Naive thymus-derived CD4-positive, alpha-beta T cell (primary cell): ENCODE measurements at regions not wholly inside any gene's neighbourhood (a gene's known extent, or its start where the extent isn't known, plus 50 kb on each side); places are given as distances from the start of the nearest gene placed in this dataset.

Source experiments
- ATAC-seq: fragments of 150-1000 bp; cut with Tn5 transposase; 2 replicates; pipeline ENCODE4 v1.10.0; 2021; ENCODE audit warnings: mild to moderate bottlenecking, moderate library complexity
- CTCF ChIA-PET: fragments of 350-600 bp; sonication (Branson Sonifier 250); formaldehyde crosslinking; loops from one replicate; lab custom pipeline; 2021; ENCODE audit warnings: antibody characterized with exemption; lab: Charles Lee
- POLR2A ChIA-PET: fragments of 350-600 bp; sonication (Branson Sonifier 250); formaldehyde crosslinking; loops from one replicate; lab custom pipeline; 2021; ENCODE audit warnings: antibody characterized with exemption, inconsistent platforms; lab: Charles Lee
- DNase-seq, 9 donors: peaks; one replicate each; pipeline versions ENCODE4 v3.0.0 to v3.0.0-alpha.2; 2020 to 2022; ENCODE audit warnings: mixed read lengths in 1 of 9
- H3K27ac ChIP-seq: one replicate; pipeline ENCODE4 v1.7.0; 2013; ENCODE audit warnings: mild to moderate bottlenecking, low read depth, low read length, moderate library complexity
- H3K27me3 ChIP-seq, 2 donors: one replicate each; pipeline ENCODE4 v1.7.0; 2013; ENCODE audit warnings: low read length in 2 of 2, mild to moderate bottlenecking in 2 of 2, moderate library complexity in 2 of 2; ENCODE audit not compliant: control insufficient read depth in 2 of 2, insufficient read depth in 2 of 2
- H3K36me3 ChIP-seq, 3 experiments: 1 replicate in 2 of 3; 2 replicates in 1 of 3; pipeline ENCODE4 v1.7.0; 2013; ENCODE audit warnings: low read length in 3 of 3, mild to moderate bottlenecking in 3 of 3, moderate library complexity in 1 of 3; ENCODE audit not compliant: insufficient read depth in 3 of 3, control insufficient read depth in 2 of 3
- H3K4me1 ChIP-seq, 2 donors: one replicate each; pipeline ENCODE4 v1.7.0; 2013; ENCODE audit warnings: low read length in 2 of 2, mild to moderate bottlenecking in 2 of 2, moderate library complexity in 1 of 2; ENCODE audit not compliant: control insufficient read depth in 2 of 2, insufficient read depth in 2 of 2
- H3K4me3 ChIP-seq: 2 replicates; pipeline ENCODE4 v1.7.0; 2013; ENCODE audit warnings: mild to moderate bottlenecking, low read length
- H3K9me3 ChIP-seq, 3 experiments: 1 replicate in 2 of 3; 2 replicates in 1 of 3; pipeline ENCODE4 v1.7.0; 2013; ENCODE audit warnings: low read length in 3 of 3; ENCODE audit not compliant: control insufficient read depth in 2 of 3
- H3K27ac Mint-ChIP-seq, 9 donors: one replicate each; pipeline ENCODE4 v1.8.0; 2020 to 2022; ENCODE audit warnings: mixed read lengths in 9 of 9, mild to moderate bottlenecking in 8 of 9, moderate library complexity in 5 of 9, inconsistent platforms in 2 of 9
- H3K27me3 Mint-ChIP-seq, 5 donors: one replicate each; pipeline ENCODE4 v1.8.0; 2021 to 2022; ENCODE audit warnings: mixed read lengths in 5 of 5, mild to moderate bottlenecking in 1 of 5
- H3K36me3 Mint-ChIP-seq, 5 donors: one replicate each; pipeline ENCODE4 v1.8.0; 2020 to 2022; ENCODE audit warnings: mixed read lengths in 5 of 5, mild to moderate bottlenecking in 3 of 5, inconsistent platforms in 1 of 5
- H3K4me1 Mint-ChIP-seq, 7 donors: one replicate each; pipeline ENCODE4 v1.8.0; 2020 to 2022; ENCODE audit warnings: mixed read lengths in 7 of 7, mild to moderate bottlenecking in 3 of 7, inconsistent platforms in 1 of 7
- H3K4me3 Mint-ChIP-seq, 10 donors: one replicate each; pipeline ENCODE4 v1.8.0; 2020 to 2022; ENCODE audit warnings: mild to moderate bottlenecking in 10 of 10, mixed read lengths in 10 of 10, moderate library complexity in 6 of 10, inconsistent platforms in 2 of 10
- H3K9me3 Mint-ChIP-seq, 11 donors: one replicate each; pipeline ENCODE4 v1.8.0; 2020 to 2022; ENCODE audit warnings: mixed read lengths in 11 of 11, mild to moderate bottlenecking in 4 of 11, inconsistent platforms in 1 of 11, moderate library complexity in 1 of 11
- intact Hi-C, 2 donors: fragments of 100-400 bp; cut with micrococcal nuclease; formaldehyde crosslinking; loops; one replicate each; pipeline ENCODE4 v1.15.1; 2023

DNA sequence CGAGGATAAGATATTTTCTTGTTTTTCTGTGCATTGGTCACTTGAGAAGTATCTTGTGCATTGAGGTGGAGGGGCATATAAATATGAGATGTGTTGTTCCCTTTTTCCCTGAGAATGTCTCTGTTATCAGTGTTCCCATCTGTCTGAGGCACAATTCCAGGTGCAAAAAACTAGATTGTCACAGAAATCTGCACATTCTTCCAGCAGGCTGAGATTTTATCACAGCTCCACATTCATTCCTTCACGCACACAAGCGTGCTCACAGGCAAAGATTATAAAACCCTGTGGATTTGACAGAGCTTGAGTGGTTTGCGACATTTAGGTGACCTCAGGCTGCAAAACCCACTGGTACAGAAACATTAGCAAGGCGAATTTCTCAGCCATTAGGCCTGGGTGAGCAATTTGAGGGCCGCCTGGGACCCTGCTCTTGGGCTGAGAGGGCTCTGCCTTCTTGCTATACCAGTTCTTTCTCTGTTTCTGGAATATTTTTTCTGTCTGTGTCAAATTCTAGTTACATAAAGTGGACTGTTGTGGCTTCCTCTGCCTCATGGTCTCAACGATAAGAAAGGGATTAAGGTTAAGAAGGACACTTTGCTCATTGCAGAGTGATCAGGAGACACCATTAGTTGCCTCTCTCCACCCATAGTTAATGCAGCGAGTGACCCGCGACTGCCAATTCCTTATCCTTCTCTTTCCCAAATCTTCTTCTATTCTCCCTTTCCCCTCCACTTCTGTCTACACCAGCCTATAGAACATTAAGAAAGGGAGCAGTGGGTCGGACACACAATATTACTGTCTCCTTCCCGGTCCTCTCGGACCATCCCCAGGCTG is 86.7 kb upstream of the C1QTNF7 start:
- H3K4me3 ChIP-seq: no peak overlapping the region
- no peak overlapping the region for H3K27ac ChIP-seq
- ATAC-seq: no peak
- no peaks in the 10 kb centered on the region for H3K27me3 ChIP-seq
- no peaks in the 10 kb centered on the region for H3K9me3 ChIP-seq
- Mint-ChIP-seq H3K27ac (no peak overlapping the region), H3K27me3 (peaks cover 0 to 6% (median 0%) of the 10 kb centered on the region in 5 donors), H3K4me1 (peaks cover 0 to 2% (median 0%) of the 10 kb centered on the region in 7 donors), H3K36me3 (peaks cover 0 to 4% (median 0%) of the 10 kb centered on the region in 5 donors), H3K4me3 (no peak overlapping the region), H3K9me3 (peaks cover 0 to 7% (median 0%) of the 10 kb centered on the region in 11 donors)
- ChIA-PET CTCF (no interaction called here), POLR2A (no interaction called here)
- DNase-seq: no peak
- H3K4me1 ChIP-seq: no peaks in the 10 kb centered on the region
- intact Hi-C loops: no loop called here
- no peaks in the 10 kb centered on the region for H3K36me3 ChIP-seq

DNA sequence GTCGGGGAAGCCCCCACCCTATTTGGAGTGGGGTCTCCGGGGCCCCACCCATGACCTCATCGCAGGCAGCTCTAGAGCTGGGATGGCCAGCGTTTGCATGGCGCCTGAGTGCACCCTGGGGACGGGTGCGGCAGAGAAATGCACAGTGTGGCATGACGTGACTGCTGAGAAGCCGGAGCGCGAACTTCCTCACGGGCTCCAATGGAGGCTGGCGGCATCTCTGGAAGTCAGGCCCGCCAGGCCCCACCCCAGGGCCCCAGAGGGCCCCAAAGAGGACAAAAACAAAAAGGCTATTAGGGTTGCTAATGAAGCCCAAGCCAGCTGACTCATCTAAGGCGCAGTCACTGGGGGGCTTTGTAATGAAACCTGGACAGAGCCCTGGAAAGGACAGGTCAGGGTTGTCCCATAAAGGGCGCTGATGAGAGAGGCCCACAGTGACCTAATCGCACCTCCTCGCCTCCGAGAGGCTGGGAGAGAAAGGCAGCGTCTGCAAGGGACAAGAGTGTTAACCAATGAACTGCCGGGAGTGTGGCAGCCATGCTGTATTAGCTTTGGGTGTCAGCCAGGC is 86.0 kb upstream of the C1QTNF7 start:
- Histone ChIP-seq H3K4me3 (no peak overlapping the region), H3K27me3 (no peaks in the 10 kb centered on the region), H3K36me3 (no peaks in the 10 kb centered on the region), H3K27ac (no peak overlapping the region), H3K4me1 (no peaks in the 10 kb centered on the region), H3K9me3 (no peaks in the 10 kb centered on the region)
- ChIA-PET CTCF (no interaction called here), POLR2A (no interaction called here)
- DNase-seq: no peak
- Mint-ChIP-seq H3K27ac (no peak overlapping the region), H3K27me3 (peaks cover 0 to 6% (median 0%) of the 10 kb centered on the region in 5 donors), H3K4me3 (no peak overlapping the region), H3K4me1 (peaks cover 0 to 2% (median 0%) of the 10 kb centered on the region in 7 donors), H3K36me3 (peaks cover 0 to 3% (median 3%) of the 10 kb centered on the region in 5 donors), H3K9me3 (peaks cover 0 to 11% (median 0%) of the 10 kb centered on the region in 11 donors)
- intact Hi-C loops: no loop called here
- ATAC-seq: no peak

DNA sequence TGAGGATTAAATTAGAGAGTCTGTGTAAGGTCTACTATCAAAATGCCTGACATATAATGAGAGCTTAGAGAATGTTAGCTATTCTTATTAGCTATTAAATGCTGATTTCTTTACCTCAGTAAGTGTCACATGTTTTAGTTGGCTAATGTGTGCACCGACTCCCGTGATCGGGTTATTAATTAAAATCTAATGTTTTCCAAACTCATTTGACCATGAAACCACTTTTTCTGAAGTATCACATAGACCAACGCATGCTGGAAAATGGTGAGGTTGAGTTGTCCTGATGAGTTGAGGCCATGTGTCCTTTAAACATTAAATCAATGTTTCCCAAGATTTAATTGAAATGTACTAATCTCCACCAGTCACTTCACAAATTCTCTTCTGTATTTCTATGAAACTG is 84.8 kb upstream of the C1QTNF7 start:
- ChIA-PET POLR2A (no interaction called here), CTCF (no interaction called here)
- H3K27me3 ChIP-seq: no peaks in the 10 kb centered on the region
- no peaks in the 10 kb centered on the region for H3K9me3 ChIP-seq
- Mint-ChIP-seq H3K4me3 (no peak overlapping the region), H3K9me3 (peaks cover 0 to 5% (median 0%) of the 10 kb centered on the region in 11 donors), H3K4me1 (peaks cover 0 to 1% (median 0%) of the 10 kb centered on the region in 7 donors), H3K36me3 (peaks cover 0 to 3% (median 0%) of the 10 kb centered on the region in 5 donors), H3K27ac (no peak overlapping the region), H3K27me3 (peaks cover 0 to 6% (median 0%) of the 10 kb centered on the region in 5 donors)
- no peak overlapping the region for H3K4me3 ChIP-seq
- H3K36me3 ChIP-seq: no peaks in the 10 kb centered on the region
- ATAC-seq (no peak), DNase-seq (no peak)
- no peak overlapping the region for H3K27ac ChIP-seq
- H3K4me1 ChIP-seq: no peaks in the 10 kb centered on the region
- intact Hi-C loops: no loop called here

DNA sequence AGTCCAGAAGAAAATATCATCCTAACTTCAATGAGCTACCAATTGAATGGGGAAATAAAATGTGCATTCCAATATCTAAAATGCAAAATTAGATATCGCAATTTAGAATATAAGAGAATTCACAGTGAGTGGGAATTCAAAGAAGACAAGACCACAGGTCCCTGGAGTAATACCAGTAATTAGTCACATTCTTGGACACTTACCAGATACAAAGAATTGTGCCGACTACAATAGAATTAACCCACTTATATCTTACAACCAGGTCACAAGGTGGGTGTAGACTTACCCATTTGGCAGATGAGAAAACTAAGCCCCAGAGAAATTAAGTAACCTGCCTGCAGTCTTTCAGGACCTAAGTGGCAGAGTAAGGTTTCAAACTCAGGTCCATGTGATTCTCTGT is 84.3 kb upstream of the C1QTNF7 start:
- no peak for DNase-seq
- Histone ChIP-seq H3K4me3 (no peak overlapping the region), H3K27ac (no peak overlapping the region), H3K27me3 (no peaks in the 10 kb centered on the region), H3K4me1 (no peaks in the 10 kb centered on the region), H3K9me3 (no peaks in the 10 kb centered on the region), H3K36me3 (no peaks in the 10 kb centered on the region)
- ChIA-PET POLR2A (no interaction called here), CTCF (no interaction called here)
- no peak for ATAC-seq
- Mint-ChIP-seq H3K9me3 (peaks cover 0 to 5% (median 0%) of the 10 kb centered on the region in 11 donors), H3K27me3 (peaks cover 0 to 6% (median 0%) of the 10 kb centered on the region in 5 donors), H3K36me3 (peaks cover 0 to 3% (median 0%) of the 10 kb centered on the region in 5 donors), H3K4me1 (peaks cover 0 to 1% (median 0%) of the 10 kb centered on the region in 7 donors), H3K27ac (no peak overlapping the region), H3K4me3 (no peak overlapping the region)
- intact Hi-C loops: no loop called here

DNA sequence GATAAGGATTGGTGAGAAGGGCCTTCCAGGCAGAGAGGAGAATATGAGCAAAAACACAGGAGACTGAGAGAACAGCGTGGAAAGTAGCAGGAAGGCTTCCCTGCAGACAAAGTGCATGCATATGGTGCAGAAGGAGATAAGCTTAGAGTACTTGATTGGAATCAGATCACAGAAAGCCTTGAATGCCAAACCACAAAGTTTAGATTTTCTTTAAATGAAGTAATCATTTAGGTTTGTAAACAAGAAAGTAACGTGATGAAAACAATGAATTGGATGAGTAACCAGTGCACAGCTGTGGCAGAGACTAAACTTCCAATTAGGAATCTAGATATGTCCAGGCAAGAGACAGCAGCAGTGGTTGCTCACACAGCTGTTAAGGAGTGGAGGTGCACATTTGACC is 83.8 kb upstream of the C1QTNF7 start:
- H3K27ac Mint-ChIP-seq: no peak overlapping the region
- CTCF ChIA-PET: no interaction called here
- H3K4me1 Mint-ChIP-seq: peaks cover 0 to 1% (median 0%) of the 10 kb centered on the region in 7 donors
- intact Hi-C loops: no loop called here
- no peaks in the 10 kb centered on the region for H3K4me1 ChIP-seq
- no peaks in the 10 kb centered on the region for H3K36me3 ChIP-seq
- peaks cover 0 to 6% (median 0%) of the 10 kb centered on the region in 5 donors for H3K27me3 Mint-ChIP-seq
- no peaks in the 10 kb centered on the region for H3K9me3 ChIP-seq
- DNase-seq: no peak
- ATAC-seq: no peak
- POLR2A ChIA-PET: no interaction called here
- H3K27me3 ChIP-seq: no peaks in the 10 kb centered on the region
- H3K4me3 Mint-ChIP-seq: no peak overlapping the region
- H3K36me3 Mint-ChIP-seq: peaks cover 0 to 3% (median 0%) of the 10 kb centered on the region in 5 donors
- no peak overlapping the region for H3K4me3 ChIP-seq
- H3K9me3 Mint-ChIP-seq: peaks cover 0 to 5% (median 0%) of the 10 kb centered on the region in 11 donors
- no peak overlapping the region for H3K27ac ChIP-seq

DNA sequence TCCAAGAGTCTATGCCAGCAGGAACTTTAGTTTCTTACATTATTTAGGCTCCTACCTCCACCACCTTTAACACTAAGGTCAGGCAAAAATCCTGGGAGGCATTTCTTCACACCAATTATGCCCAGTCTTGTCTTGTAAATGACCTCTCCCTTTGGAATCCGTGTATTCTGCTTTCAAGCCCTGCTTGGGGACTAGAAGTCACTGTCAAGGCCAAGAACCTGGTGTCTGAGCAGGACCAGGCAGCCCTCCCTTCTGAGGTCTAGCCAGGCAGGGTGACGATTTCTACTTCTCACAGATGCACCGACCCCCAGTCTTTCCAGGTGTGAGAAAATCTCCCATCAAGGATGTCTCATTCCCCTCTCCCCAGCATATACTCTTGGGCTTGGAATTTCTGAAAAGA is 82.7 kb upstream of the C1QTNF7 start:
- no peak for ATAC-seq
- Mint-ChIP-seq H3K27me3 (no peaks in the 10 kb centered on the region), H3K4me1 (peaks cover 0 to 9% (median 9%) of the 10 kb centered on the region in 7 donors), H3K9me3 (peaks cover 0 to 5% (median 0%) of the 10 kb centered on the region in 11 donors), H3K27ac (peak overlapping the region in 1 of 9 donors; percentile 34), H3K36me3 (peaks cover 0 to 3% (median 0%) of the 10 kb centered on the region in 5 donors), H3K4me3 (no peak overlapping the region)
- ChIA-PET POLR2A (no interaction called here), CTCF (no interaction called here)
- no peaks in the 10 kb centered on the region for H3K4me1 ChIP-seq
- H3K36me3 ChIP-seq: no peaks in the 10 kb centered on the region
- no peak overlapping the region for H3K4me3 ChIP-seq
- no peak overlapping the region for H3K27ac ChIP-seq
- no peaks in the 10 kb centered on the region for H3K27me3 ChIP-seq
- H3K9me3 ChIP-seq: no peaks in the 10 kb centered on the region
- no peak for DNase-seq
- intact Hi-C loops: no loop called here
